A673 (cell line): ENCODE measurements at regions not wholly inside any gene's neighbourhood (a gene's known extent, or its start where the extent isn't known, plus 50 kb on each side); places are given as distances from the start of the nearest gene placed in this dataset.
"Not testable (repeated sequence)": the region's sequence is repeated elsewhere in the genome, so short reads cannot be mapped to it uniquely, and the experiment has no call there.

Experiments
- BruUV-seq: library from RNA; stranded (reverse); fragments of 400-500 nt; replicated peaks from 2 replicates; lab custom pipeline; 2021; lab: Mats Ljungman, UMichigan
- CTCF ChIA-PET: fragments of 300-600 bp; sonication (Branson Sonifier 250); formaldehyde crosslinking; loops from one replicate; lab custom pipeline; 2022; ENCODE audit warnings: antibody characterized with exemption; lab: Charles Lee
- POLR2A ChIA-PET: fragments of 300-600 bp; sonication (Branson Sonifier 250); formaldehyde crosslinking; loops from one replicate; lab custom pipeline; 2022; ENCODE audit warnings: antibody characterized with exemption; ENCODE audit not compliant: low non-redundant PET; lab: Charles Lee
- DNase-seq: peaks from one replicate; pipeline ENCODE4 v3.0.0-alpha.2; 2015; ENCODE audit warnings: low spot score
- H3K27ac ChIP-seq: fragments of 200-600 bp; sonication (generic); 2 replicates; pipeline ENCODE4 v1.5.1; 2016; ENCODE audit warnings: mixed run types, low read depth, mild to moderate bottlenecking, mixed read lengths, antibody characterized with exemption, low read length; ENCODE audit not compliant: poor library complexity, severe bottlenecking
- H3K27me3 ChIP-seq: fragments of 200-600 bp; sonication (generic); replicated peaks from 2 replicates; pipeline ENCODE4 v1.6.1; 2017; ENCODE audit warnings: mixed run types, low read depth, mild to moderate bottlenecking, mixed read lengths, antibody characterized with exemption, low read length; ENCODE audit not compliant: insufficient read depth, poor library complexity
- H3K36me3 ChIP-seq: fragments of 200-600 bp; sonication (generic); 2 replicates; pipeline ENCODE4 v1.6.1; 2016; ENCODE audit warnings: mixed run types, mild to moderate bottlenecking, mixed read lengths, antibody characterized with exemption, low read length; ENCODE audit not compliant: insufficient read depth, poor library complexity, severe bottlenecking
- H3K4me1 ChIP-seq: fragments of 200-600 bp; sonication (generic); 2 replicates; pipeline ENCODE4 v1.6.1; 2017; ENCODE audit warnings: mixed run types, mild to moderate bottlenecking, mixed read lengths, antibody characterized with exemption, low read length; ENCODE audit not compliant: insufficient read depth, poor library complexity, severe bottlenecking
- H3K4me3 ChIP-seq: fragments of 200-600 bp; sonication (generic); 2 replicates; pipeline ENCODE4 v1.5.1; 2016; ENCODE audit warnings: low read depth, mixed run types, mild to moderate bottlenecking, mixed read lengths, low read length; ENCODE audit not compliant: poor library complexity, severe bottlenecking
- H3K9me3 ChIP-seq: fragments of 200-600 bp; sonication (generic); 2 replicates; pipeline ENCODE4 v1.6.1; 2016; ENCODE audit warnings: mixed run types, low read depth, mild to moderate bottlenecking, mixed read lengths, antibody characterized with exemption, low read length; ENCODE audit not compliant: poor library complexity, severe bottlenecking
- CTCF ChIP-seq: fragments of 300-800, 200-600 bp; sonication (generic); conservative IDR thresholded peaks from 2 replicates; pipeline ENCODE4 v1.5.1; 2017; ENCODE audit warnings: low read depth, mild to moderate bottlenecking, antibody characterized with exemption, low read length, moderate library complexity, mixed read lengths
- EZH2 ChIP-seq: fragments of 200-600 bp; sonication (generic); IDR thresholded peaks from 2 replicates; pipeline ENCODE4 v1.6.1; 2017; ENCODE audit warnings: borderline replicate concordance, low read depth, mild to moderate bottlenecking, mixed read lengths, antibody characterized with exemption, low read length; ENCODE audit not compliant: poor library complexity, severe bottlenecking
- intact Hi-C: fragments of 100-400 bp; cut with micrococcal nuclease; formaldehyde crosslinking; loops from one replicate; pipeline ENCODE4 v1.10.0; 2022; ENCODE audit not compliant: unreplicated experiment

DNA sequence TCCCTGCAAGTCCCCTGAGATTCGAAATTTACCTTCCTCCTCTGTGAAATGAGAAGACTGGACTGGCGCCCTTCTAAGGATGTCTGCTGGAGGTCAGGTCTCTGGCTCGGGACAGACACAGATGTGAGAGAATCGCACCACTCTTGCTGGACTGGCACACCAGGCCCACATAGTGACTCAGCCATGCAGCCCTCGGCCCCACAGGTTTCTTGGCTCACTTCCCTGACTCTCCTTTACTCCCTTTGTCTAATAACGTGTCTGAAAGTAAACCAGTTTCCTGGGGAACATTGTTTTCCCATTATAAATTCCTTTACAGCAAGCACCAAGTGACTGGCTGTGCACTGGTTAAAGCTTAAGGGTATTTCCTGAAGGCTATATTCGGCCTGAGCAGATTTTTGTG, 106.7 kb upstream of the PLEKHG1 start:
- Histone ChIP-seq H3K27ac (no peak overlapping the region), H3K27me3 (no peaks in the 10 kb centered on the region), H3K36me3 (no peaks in the 10 kb centered on the region), H3K4me3 (no peak overlapping the region), H3K9me3 (no peaks in the 10 kb centered on the region), H3K4me1 (no peaks in the 10 kb centered on the region)
- POLR2A ChIA-PET, result no interaction called here
- peak; percentile 15 for DNase-seq
- intact Hi-C loops, result no loop called here
- no TSS peak for BruUV-seq
- CTCF ChIA-PET, result no interaction called here
- TF ChIP-seq EZH2, result no peak
- no peak for TF ChIP-seq CTCF

DNA sequence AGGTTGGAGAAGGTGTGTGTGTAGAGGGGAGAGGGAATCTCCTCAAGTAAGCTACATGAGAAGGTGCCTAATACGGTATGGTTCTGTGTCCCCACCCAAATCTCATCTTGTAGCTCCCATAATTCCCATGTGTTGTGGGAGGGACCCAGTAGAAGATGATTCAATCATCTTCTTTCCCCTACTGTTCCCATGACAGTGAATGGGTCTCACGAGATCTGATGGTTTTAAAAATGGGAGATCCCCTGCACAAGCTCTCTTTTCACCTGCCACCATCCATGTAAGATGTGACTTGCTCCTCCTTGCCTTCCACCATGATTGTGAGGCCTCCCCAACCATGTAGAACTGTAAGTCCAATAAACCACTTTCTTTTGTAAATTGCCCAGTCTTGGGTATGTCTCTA, 106.1 kb upstream of the PLEKHG1 start:
- POLR2A ChIA-PET, intact Hi-C loops, CTCF ChIA-PET, H3K4me3 ChIP-seq, BruUV-seq, H3K27ac ChIP-seq, H3K4me1 ChIP-seq, H3K27me3 ChIP-seq, DNase-seq, H3K36me3 ChIP-seq, H3K9me3 ChIP-seq: not testable (repeated sequence)

- no peaks in the 10 kb centered on the region for H3K36me3 ChIP-seq
- H3K27ac ChIP-seq, result no peak overlapping the region
- ChIA-PET POLR2A (no interaction called here), CTCF (no interaction called here)
- TF ChIP-seq EZH2 (no peak), CTCF (no peak)
- no peaks in the 10 kb centered on the region for H3K9me3 ChIP-seq
- no TSS peak for BruUV-seq
- intact Hi-C loops, result no loop called here
- H3K4me3 ChIP-seq, result no peak overlapping the region
- H3K4me1 ChIP-seq, result no peaks in the 10 kb centered on the region
- no peak for DNase-seq
- no peaks in the 10 kb centered on the region for H3K27me3 ChIP-seq
Observed at GRCh38 chr6:150494241-150494640, 105.4 kb upstream of the PLEKHG1 start.

- no peak overlapping the region for H3K4me3 ChIP-seq
- no peaks in the 10 kb centered on the region for H3K36me3 ChIP-seq
- CTCF ChIA-PET, result no interaction called here
- POLR2A ChIA-PET, result no interaction called here
- intact Hi-C loops, result no loop called here
- H3K27me3 ChIP-seq, result no peaks in the 10 kb centered on the region
- BruUV-seq, result no TSS peak
- TF ChIP-seq EZH2, result no peak
- TF ChIP-seq CTCF, result no peak
- DNase-seq, result no peak
- no peaks in the 10 kb centered on the region for H3K9me3 ChIP-seq
- H3K27ac ChIP-seq, result no peak overlapping the region
- H3K4me1 ChIP-seq, result no peaks in the 10 kb centered on the region
Observed at GRCh38 chr6:150495126-150495525, 104.6 kb upstream of the PLEKHG1 start.
